HL-60 (cell line): ENCODE measurements at regions not wholly inside any gene's neighbourhood (a gene's known extent, or its start where the extent isn't known, plus 50 kb on each side); places are given as distances from the start of the nearest gene placed in this dataset.

Experiments used
- DNase-seq, 2 experiments: peaks; one replicate each; pipeline ENCODE4 v3.0.0-alpha.2; 2010 to 2020; ENCODE audit warnings: low read depth in 1 of 2, low spot score in 1 of 2
- H3K27ac ChIP-seq: fragments of 250-450 bp; sonication (Bioruptor Pico); replicated peaks from 2 replicates; pipeline ENCODE4 v1.5.1; 2020; ENCODE audit warnings: mild to moderate bottlenecking, moderate library complexity
- H3K27me3 ChIP-seq: fragments of 250-450 bp; sonication (Bioruptor Pico); 2 replicates; pipeline ENCODE4 v1.5.1; 2021; ENCODE audit warnings: mild to moderate bottlenecking, moderate library complexity; ENCODE audit not compliant: insufficient read depth, poor library complexity, severe bottlenecking
- H3K4me3 ChIP-seq: replicated peaks from 2 replicates; pipeline ENCODE4 v1.5.1; 2011; ENCODE audit warnings: mild to moderate bottlenecking, control low read depth, low read length; ENCODE audit not compliant: insufficient read depth
- CTCF ChIP-seq: IDR thresholded peaks from one replicate; pipeline ENCODE4 v1.5.1; 2011; ENCODE audit warnings: low read length, control low read depth, inconsistent platforms; ENCODE audit not compliant: insufficient read depth
- GABPA ChIP-seq: IDR thresholded peaks from 2 replicates; pipeline ENCODE4 v1.6.1; 2012; ENCODE audit warnings: low read depth
- POLR2AphosphoS5 ChIP-seq: IDR thresholded peaks from 2 replicates; pipeline ENCODE4 v1.6.1; 2012; ENCODE audit warnings: low read depth
- SPI1 ChIP-seq: IDR thresholded peaks from 2 replicates; pipeline ENCODE4 v1.6.1; 2012; ENCODE audit warnings: low read depth, mild to moderate bottlenecking, borderline replicate concordance
- TF ChIP-seq, protein P1 (sequence below): IDR thresholded peaks from 2 replicates; pipeline ENCODE4 v1.6.1; 2012; ENCODE audit warnings: low read depth; ENCODE audit not compliant: insufficient replicate concordance

DNA sequence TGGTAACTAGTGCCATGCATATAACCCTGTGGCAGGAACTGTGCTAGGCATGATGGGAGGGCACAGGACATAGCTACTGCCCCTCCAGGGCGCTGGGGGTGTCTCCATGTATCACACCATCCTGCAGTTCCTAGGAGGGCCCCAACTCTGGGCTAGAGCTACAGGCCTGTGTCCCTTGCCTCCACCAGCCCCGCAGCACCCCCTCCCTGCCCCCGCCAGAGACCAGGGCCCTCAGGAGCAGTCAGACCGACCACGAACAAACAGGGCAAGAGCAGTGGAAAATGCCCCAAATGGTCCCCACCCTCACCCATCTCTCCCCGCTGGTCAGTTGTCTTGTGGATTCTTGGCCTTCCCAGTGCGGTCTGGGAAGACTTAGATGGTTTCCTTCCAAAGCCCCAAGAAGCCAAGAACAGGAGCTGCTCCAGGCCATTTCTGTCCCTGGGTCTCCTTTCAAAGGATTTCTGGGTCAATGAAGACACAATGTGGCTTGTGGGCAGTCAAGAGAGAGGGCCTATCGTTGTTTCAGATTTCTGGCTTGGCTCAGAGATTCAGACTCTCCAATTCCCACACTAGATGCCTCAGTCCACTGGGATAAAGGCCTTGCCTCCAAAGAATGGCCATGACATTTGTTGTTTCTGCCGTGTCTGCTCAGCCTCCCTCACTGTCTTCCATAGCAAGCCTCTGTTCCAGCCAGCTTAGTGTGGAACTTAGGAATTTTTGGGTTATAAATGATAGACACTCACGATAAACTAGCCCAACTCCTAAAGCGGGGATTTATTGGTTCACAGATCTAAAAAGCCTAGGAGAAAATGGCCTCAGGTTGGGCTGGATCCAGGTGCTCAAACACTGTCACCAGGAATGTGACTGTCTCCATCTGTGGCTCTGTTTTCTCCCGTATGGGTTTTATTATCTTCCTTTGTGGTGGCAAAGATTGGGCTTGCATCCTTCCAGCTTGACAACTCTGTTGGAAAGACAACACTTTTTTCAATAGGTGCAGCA is 80.6 kb downstream of the LSM3 start:
- no peak overlapping the region for H3K27ac ChIP-seq
- TF ChIP-seq GABPA, result no peak
- no peak for TF ChIP-seq SPI1
- no peak for TF ChIP-seq POLR2AphosphoS5
- TF ChIP-seq, protein P1, sequence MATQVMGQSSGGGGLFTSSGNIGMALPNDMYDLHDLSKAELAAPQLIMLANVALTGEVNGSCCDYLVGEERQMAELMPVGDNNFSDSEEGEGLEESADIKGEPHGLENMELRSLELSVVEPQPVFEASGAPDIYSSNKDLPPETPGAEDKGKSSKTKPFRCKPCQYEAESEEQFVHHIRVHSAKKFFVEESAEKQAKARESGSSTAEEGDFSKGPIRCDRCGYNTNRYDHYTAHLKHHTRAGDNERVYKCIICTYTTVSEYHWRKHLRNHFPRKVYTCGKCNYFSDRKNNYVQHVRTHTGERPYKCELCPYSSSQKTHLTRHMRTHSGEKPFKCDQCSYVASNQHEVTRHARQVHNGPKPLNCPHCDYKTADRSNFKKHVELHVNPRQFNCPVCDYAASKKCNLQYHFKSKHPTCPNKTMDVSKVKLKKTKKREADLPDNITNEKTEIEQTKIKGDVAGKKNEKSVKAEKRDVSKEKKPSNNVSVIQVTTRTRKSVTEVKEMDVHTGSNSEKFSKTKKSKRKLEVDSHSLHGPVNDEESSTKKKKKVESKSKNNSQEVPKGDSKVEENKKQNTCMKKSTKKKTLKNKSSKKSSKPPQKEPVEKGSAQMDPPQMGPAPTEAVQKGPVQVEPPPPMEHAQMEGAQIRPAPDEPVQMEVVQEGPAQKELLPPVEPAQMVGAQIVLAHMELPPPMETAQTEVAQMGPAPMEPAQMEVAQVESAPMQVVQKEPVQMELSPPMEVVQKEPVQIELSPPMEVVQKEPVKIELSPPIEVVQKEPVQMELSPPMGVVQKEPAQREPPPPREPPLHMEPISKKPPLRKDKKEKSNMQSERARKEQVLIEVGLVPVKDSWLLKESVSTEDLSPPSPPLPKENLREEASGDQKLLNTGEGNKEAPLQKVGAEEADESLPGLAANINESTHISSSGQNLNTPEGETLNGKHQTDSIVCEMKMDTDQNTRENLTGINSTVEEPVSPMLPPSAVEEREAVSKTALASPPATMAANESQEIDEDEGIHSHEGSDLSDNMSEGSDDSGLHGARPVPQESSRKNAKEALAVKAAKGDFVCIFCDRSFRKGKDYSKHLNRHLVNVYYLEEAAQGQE, result no peak
- no peak for TF ChIP-seq CTCF
- DNase-seq, result no peak
- no peak overlapping the region for H3K4me3 ChIP-seq
- H3K27me3 ChIP-seq, result no peaks in the 10 kb centered on the region

DNA sequence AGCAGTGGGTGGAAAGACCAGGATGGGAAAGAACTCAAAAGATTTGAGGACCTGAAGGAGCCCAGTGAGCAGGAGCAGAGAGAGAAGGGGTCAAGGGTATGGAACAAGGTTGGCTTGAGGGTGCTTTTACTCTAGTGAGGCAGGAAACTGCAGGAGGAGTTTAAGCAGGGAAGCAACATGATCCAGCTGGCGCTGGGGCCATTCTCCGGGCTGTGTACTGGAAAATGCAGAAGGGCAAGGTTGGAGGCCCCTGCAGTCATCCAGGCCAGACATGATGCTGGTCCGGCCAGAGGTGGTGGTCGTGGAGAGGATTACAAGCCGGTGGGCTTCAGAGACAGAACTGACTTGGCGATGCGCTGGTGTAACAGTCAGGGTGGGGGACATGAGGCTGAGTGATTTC is 81.8 kb downstream of the LSM3 start:
- TF ChIP-seq CTCF (no peak), GABPA (no peak)
- Histone ChIP-seq H3K27ac (no peak overlapping the region), H3K27me3 (no peaks in the 10 kb centered on the region), H3K4me3 (no peak overlapping the region)
- DNase-seq, result no peak

DNA sequence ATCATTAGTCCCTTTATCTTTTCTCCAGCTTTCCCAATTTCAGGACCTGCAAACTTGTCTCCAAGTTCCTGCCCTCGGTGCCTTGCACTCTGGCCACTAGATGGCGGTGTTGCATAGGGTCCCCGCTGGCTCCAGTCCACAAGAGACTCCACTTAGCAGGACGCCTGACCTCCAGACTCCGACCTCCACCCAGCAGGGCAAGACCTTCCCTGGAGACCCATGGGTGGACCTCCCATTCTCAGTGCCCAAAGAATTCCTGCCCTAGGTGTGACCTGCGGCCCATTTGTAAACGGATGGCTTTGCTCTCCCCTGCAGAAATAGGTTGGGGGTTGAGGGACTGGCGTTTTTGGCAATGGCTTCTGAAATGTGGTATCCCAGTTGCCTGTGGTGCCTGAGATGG is 82.6 kb downstream of the LSM3 start:
- no peak overlapping the region for H3K27ac ChIP-seq
- DNase-seq, result peak; percentile 71 to 79

GRCh38 chr3:14262212-14262611 is 83.6 kb downstream of the LSM3 start:
- DNase-seq, result no peak
- TF ChIP-seq POLR2AphosphoS5 (no peak), SPI1 (no peak), CTCF (no peak), GABPA (no peak)
- TF ChIP-seq, protein P1, result no peak
- Histone ChIP-seq H3K27me3 (no peaks in the 10 kb centered on the region), H3K4me3 (no peak overlapping the region), H3K27ac (no peak overlapping the region)

More for the DNA sequence above, 82.6 kb downstream of the LSM3 start:
- no peaks in the 10 kb centered on the region for H3K27me3 ChIP-seq
- no peak overlapping the region for H3K4me3 ChIP-seq
- peak; percentile 93 for TF ChIP-seq CTCF
- TF ChIP-seq GABPA, result no peak
- TF ChIP-seq POLR2AphosphoS5, result no peak
